H1 (cell line): ENCODE measurements at regions not wholly inside any gene's neighbourhood (a gene's known extent, or its start where the extent isn't known, plus 50 kb on each side); places are given as distances from the start of the nearest gene placed in this dataset.

Experiments used
- ATF2 ChIP-seq: IDR thresholded peaks from 2 replicates; pipeline ENCODE4 v1.6.1; 2012; ENCODE audit warnings: low read length, inconsistent platforms
- CBX5 ChIP-seq: fragments of 300-800, 300-1000 bp; sonication (generic); IDR thresholded peaks from 2 replicates; pipeline ENCODE4 v1.7.1; 2016; ENCODE audit warnings: antibody characterized with exemption, low read length, low read depth

GRCh38 chr7:155921086-155921803 is 109.0 kb upstream of the SHH start (continued):
- TF ChIP-seq ATF2: no peak
- TF ChIP-seq CBX5: no peak
